Psoas muscle (tissue), 7 donors: ENCODE measurements at regions not wholly inside any gene's neighbourhood (a gene's known extent, or its start where the extent isn't known, plus 50 kb on each side); places are given as distances from the start of the nearest gene placed in this dataset.

ENCODE experiments used
- ATAC-seq, 4 donors: fragments of 200-7000 bp; cut with Tn5 transposase; one replicate each; pipeline ENCODE4 v1.9.1; 2020; ENCODE audit warnings: moderate library complexity in 3 of 4, mild to moderate bottlenecking in 2 of 4
- DNase-seq, 2 donors: peaks; one replicate each; pipeline ENCODE4 v3.0.0-alpha.2; 2020
- H3K27ac ChIP-seq: fragments of 200-600 bp; one replicate; pipeline ENCODE4 v1.8.0; 2022
- H3K27me3 ChIP-seq, 3 donors: fragments of 200-600 bp in 1 of 3; one replicate each; pipeline versions ENCODE4 v1.6.1 to v1.8.0; 2013 to 2022; ENCODE audit warnings: low read length in 2 of 3, mild to moderate bottlenecking in 2 of 3, moderate library complexity in 1 of 3; ENCODE audit not compliant: insufficient read depth in 3 of 3
- H3K36me3 ChIP-seq, 2 donors: fragments of 200-600 bp in 1 of 2; one replicate each; pipeline versions ENCODE4 v1.6.1 to v1.8.0; 2013 to 2022; ENCODE audit warnings: low read depth in 1 of 2, mild to moderate bottlenecking in 1 of 2, moderate library complexity in 1 of 2; ENCODE audit not compliant: insufficient read depth in 1 of 2
- H3K4me1 ChIP-seq: fragments of 200-600 bp; one replicate; pipeline ENCODE4 v1.8.0; 2022
- H3K4me3 ChIP-seq: fragments of 200-600 bp; one replicate; pipeline ENCODE4 v1.8.0; 2022; ENCODE audit warnings: mild to moderate bottlenecking
- H3K9me3 ChIP-seq: fragments of 200-600 bp; one replicate; pipeline ENCODE4 v1.8.0; 2022
- WGBS, 3 donors: extraction: QIAGEN DNeasy Blood & Tissue Kit; methylation state at CpG; one replicate each; pipeline versions ENCODE4 v1.1.6 to v1.1.7; 2013; 5-methylcytosine and 5-hydroxymethylcytosine counted together
- intact Hi-C, 2 donors: fragments of 100-400 bp; cut with DNase I; formaldehyde crosslinking; loops; one replicate each; pipeline versions ENCODE4 v1.11.0 to v1.14.2; 2022
- TF ChIP-seq, protein P1 (sequence below): fragments of 200-600 bp; IDR thresholded peaks from one replicate; pipeline ENCODE4 v1.8.0; 2022; ENCODE audit warnings: antibody characterized with exemption
- donor health status: healthy with polysubstance abuse.
- donor health status: DM: no; HTN: no; CAD: no; lungs with moderate emphysema.
- donor health status: Bipolar disorder and iron deficiency.
- donor health status: healthy.
- donor health status: DM: yes; HTN: yes; CAD: no.
- donor health status: DM: no; HTN: no; CAD: no.
- donor health status: DM: yes; HTN: yes; CAD: no.

DNA sequence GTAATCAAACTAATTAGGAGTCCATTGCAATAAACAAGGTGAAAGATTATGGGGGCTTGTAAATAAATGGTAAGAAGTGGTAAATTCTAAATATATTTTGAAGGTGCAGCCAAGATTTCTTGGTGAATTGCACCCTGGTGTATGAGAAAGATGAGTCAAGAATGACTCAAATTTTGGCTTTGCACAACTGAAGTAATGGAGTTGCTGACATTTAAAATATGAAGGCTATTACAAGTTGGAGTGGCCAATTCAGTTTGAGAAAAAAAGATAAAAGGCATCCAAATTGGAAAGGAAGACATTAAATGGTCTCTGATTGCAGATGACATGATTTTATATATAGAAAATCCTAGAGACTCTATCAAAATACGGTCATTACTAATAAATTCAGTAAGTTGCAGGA lies 2330.6 kb downstream of the MAT2B start:
- no peak for ATAC-seq
- H3K27ac ChIP-seq, result no peak overlapping the region
- no peaks in the 10 kb centered on the region for H3K27me3 ChIP-seq
- intact Hi-C loops, result no loop called here
- TF ChIP-seq, protein P1, sequence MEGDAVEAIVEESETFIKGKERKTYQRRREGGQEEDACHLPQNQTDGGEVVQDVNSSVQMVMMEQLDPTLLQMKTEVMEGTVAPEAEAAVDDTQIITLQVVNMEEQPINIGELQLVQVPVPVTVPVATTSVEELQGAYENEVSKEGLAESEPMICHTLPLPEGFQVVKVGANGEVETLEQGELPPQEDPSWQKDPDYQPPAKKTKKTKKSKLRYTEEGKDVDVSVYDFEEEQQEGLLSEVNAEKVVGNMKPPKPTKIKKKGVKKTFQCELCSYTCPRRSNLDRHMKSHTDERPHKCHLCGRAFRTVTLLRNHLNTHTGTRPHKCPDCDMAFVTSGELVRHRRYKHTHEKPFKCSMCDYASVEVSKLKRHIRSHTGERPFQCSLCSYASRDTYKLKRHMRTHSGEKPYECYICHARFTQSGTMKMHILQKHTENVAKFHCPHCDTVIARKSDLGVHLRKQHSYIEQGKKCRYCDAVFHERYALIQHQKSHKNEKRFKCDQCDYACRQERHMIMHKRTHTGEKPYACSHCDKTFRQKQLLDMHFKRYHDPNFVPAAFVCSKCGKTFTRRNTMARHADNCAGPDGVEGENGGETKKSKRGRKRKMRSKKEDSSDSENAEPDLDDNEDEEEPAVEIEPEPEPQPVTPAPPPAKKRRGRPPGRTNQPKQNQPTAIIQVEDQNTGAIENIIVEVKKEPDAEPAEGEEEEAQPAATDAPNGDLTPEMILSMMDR, result no peak
- 61 to 78% (median 73%) methylated on average over 1 of the region's 1 CpG for WGBS, 3 donors
- H3K36me3 ChIP-seq, result no peaks in the 10 kb centered on the region
- H3K4me1 ChIP-seq, result no peaks in the 10 kb centered on the region
- no peak for DNase-seq
- H3K4me3 ChIP-seq, result no peak overlapping the region
- no peaks in the 10 kb centered on the region for H3K9me3 ChIP-seq

DNA sequence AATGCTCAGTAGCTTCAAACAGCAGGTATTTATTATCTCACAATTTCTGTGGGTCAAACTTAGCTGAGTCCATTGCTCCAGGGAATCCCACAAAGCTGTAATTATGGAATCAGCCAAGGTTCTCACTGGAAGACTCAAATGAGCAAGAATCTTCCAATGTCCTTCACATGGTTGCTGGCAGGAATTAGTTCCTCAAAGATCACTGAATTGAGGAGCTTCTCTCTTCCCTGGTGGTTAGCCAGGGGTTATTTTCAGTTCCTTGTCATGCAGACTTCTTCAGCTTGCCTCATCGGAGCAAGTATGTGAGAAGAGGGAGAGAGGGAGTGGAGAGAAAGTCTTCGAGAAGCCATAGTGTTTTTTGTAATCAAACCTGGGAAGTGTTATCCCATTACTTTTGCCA lies 2331.9 kb downstream of the MAT2B start:
- H3K4me3 ChIP-seq, result no peak overlapping the region
- 59 to 75% (median 69%) methylated on average over 2 of the region's 2 CpGs for WGBS, 3 donors
- intact Hi-C loops, result no loop called here
- DNase-seq (no peak), ATAC-seq (no peak)
- TF ChIP-seq, protein P1, result no peak
- H3K4me1 ChIP-seq, result no peaks in the 10 kb centered on the region
- no peaks in the 10 kb centered on the region for H3K36me3 ChIP-seq
- H3K27me3 ChIP-seq, result no peaks in the 10 kb centered on the region
- no peaks in the 10 kb centered on the region for H3K9me3 ChIP-seq
- no peak overlapping the region for H3K27ac ChIP-seq

DNA sequence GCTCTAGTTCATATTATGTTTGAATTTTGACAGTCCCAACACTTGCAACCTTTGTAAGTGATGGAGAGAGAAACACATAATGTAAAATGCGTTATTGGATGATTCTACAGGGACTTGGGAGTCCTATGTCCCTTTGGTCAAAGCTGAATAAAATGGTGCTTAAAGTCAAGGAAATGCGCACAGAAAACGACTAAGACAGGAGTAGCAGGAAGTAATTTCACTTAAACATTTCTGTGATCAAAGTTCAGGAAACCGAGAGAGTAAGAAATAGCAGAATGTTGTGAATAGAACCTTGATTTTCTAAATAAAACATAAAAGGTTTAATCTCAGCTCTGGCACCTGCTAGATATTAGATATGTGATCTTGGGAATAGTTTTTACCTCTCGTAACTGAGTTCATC lies 2339.2 kb downstream of the MAT2B start:
- ATAC-seq (no peak), DNase-seq (no peak)
- TF ChIP-seq, protein P1, result no peak
- Histone ChIP-seq H3K4me3 (no peak overlapping the region), H3K9me3 (no peaks in the 10 kb centered on the region), H3K4me1 (no peaks in the 10 kb centered on the region), H3K27ac (no peak overlapping the region), H3K36me3 (no peaks in the 10 kb centered on the region), H3K27me3 (no peaks in the 10 kb centered on the region)
- 84 to 89% (median 87%) methylated on average over 5 of the region's 5 CpGs for WGBS, 3 donors
- intact Hi-C loops, result no loop called here

DNA sequence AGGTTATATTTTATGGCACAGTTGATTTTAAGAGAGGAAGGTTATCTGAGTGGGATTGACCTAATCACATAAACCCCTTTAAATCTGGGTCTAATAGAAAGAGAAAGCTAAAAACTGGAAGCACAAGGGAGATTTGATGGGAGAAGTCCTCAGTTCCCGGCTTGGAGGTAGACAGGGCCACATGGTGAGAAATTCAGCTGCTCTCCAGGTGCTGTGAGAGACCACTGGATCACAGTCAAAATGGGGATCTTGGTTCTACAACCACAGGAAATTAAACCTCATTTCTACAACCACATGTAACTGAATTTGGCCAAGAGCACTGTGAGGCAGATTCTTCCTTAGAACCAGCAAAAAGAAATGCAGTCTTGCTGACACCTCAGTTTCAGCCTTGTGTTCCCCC lies 2352.7 kb downstream of the MAT2B start:
- H3K27ac ChIP-seq, result no peak overlapping the region
- no peaks in the 10 kb centered on the region for H3K36me3 ChIP-seq
- TF ChIP-seq, protein P1, result no peak
- no peaks in the 10 kb centered on the region for H3K4me1 ChIP-seq
- 53 to 65% (median 63%) methylated on average over 1 of the region's 1 CpG for WGBS, 3 donors
- no peak for DNase-seq
- no peak overlapping the region for H3K4me3 ChIP-seq
- H3K9me3 ChIP-seq, result no peaks in the 10 kb centered on the region
- ATAC-seq, result no peak
- no peaks in the 10 kb centered on the region for H3K27me3 ChIP-seq
- intact Hi-C loops, result no loop called here

DNA sequence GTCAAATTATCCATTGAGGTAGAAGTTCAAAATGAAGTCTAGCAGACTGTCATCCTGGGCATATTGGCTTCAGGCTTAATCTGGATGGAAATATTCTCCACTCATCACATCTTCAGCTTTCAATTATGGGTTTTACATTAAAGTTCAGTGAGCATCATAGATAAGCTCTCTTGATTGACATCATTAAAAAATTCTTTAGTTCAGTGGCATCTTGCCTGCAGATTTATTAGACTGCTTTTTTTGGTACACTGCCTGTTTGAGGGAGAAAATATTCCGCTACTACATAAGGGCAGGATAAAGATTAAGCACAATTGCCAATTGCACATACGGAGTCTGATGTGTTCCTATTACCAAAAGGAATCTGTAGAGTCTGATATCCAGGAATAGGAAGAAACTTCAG lies 2353.8 kb downstream of the MAT2B start:
- Histone ChIP-seq H3K9me3 (no peaks in the 10 kb centered on the region), H3K36me3 (no peaks in the 10 kb centered on the region), H3K4me1 (no peaks in the 10 kb centered on the region), H3K27me3 (no peaks in the 10 kb centered on the region), H3K27ac (no peak overlapping the region), H3K4me3 (no peak overlapping the region)
- 87 to 91% (median 88%) methylated on average over 2 of the region's 2 CpGs for WGBS, 3 donors
- intact Hi-C loops, result no loop called here
- ATAC-seq, result no peak
- DNase-seq, result no peak
- TF ChIP-seq, protein P1, result no peak
